Esophagus muscularis mucosa (tissue), 3 donors: ENCODE measurements at regions not wholly inside any gene's neighbourhood (a gene's known extent, or its start where the extent isn't known, plus 50 kb on each side); places are given as distances from the start of the nearest gene placed in this dataset.

Experiments
- CTCF ChIP-seq, 3 experiments: fragments of 200-600 bp in 2 of 3; fragments of 450-650 bp in 1 of 3; sonication (generic) in 2 of 3; IDR thresholded peaks; one replicate each; pipeline ENCODE4 v1.5.1; 2017 to 2019; ENCODE audit warnings: antibody characterized with exemption in 3 of 3, mild to moderate bottlenecking in 2 of 3, moderate library complexity in 1 of 3
- POLR2A ChIP-seq: fragments of 450-650 bp; IDR thresholded peaks from one replicate; pipeline ENCODE4 v1.6.1; 2017; ENCODE audit warnings: antibody characterized with exemption, moderate library complexity, mild to moderate bottlenecking, low read depth

DNA sequence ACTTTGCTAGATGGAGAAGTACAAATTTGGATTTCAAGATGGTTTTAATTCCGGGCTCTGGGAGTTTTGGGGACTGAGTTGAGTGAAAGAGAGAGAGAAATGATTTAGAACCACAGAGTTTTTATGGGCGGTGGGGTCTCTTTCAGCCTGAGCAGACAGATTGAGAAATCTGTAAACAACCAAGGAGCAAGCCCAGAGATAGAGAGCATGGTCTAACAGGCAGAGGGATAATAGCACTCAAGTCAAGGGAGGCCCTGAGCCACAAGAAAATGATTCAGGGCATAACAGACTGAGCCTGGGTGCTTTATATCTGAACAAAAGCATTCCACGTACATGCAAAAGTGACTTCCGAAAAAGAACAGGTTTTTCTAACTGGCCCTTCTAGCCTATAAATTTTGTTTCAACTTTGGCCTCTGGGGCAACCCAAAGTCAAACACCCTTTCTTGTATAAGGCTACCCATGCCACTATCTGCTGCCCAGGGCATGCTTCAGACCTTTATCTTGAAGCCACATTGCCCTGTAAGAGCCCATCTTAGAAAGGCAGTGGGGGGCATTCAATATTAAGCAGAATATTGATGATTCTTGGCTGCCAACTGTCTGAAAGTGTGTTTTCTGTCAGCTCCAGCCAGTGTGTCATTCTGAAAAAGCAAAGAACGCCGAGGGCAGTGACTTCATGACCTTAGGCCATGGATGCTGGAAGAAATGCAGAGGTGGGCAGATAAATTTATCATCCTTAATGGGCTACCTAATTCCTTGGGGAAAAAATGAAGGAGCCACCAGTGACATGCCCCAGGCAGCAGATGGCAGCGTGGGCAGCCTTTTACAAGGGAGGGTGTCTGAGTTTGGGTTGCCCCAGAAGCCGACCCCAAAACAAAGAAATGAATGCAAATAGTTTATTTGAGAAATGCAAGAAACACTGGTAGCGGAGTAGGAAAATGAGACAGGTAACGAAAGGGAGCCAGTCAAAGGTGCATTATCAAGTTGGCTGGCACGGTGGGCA lies 637.6 kb downstream of the MID1IP1 start:
- peak in 2 of 3 experiments; percentile 19 to 25 for TF ChIP-seq CTCF (IDR thresholded peaks at IDR 0.05)
- TF ChIP-seq POLR2A, result no peak
